DMS 273 treated with DMSO at 0.1 percent for 48 hours (cell line): ENCODE measurements at regions not wholly inside any gene's neighbourhood (a gene's known extent, or its start where the extent isn't known, plus 50 kb on each side); places are given as distances from the start of the nearest gene placed in this dataset.

Experiments used
- DNase-seq: peaks from one replicate; lab custom pipeline; 2025; lab: John Stamatoyannopoulos, UW

DNA sequence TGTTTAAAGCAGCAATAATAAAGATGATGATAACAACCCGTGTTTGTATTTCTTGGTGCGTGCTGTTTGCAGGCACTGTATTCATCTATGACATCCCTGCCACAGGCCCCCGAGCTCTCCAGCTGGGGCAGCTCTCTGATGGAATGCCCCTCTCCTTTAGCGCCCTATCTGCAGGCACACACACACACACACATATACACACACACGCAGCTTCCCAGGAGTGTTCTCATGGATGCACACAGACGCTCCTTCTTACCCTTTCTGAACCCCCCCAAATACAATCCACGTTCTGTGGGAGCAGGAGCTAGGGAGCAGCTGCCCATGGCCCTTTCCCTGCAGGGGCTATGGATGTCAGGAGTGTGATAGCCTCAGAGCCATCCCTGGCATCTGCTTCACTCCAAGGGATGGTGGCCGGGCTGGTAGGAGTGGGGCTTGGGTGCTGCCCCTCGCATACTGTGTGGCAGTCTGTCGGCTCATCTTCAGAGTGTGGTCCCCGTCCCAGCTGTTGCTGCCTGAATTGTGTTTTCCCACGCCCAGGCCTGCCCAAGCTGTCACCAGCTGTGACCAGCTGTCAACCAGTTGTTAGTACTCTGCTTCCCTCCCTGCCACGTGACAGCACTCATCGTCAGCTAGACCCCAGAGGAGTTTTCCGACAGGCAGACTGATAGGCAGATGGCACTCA is 50.8 kb upstream of the MYCN start:
- DNase-seq: peak; percentile 86

DNA sequence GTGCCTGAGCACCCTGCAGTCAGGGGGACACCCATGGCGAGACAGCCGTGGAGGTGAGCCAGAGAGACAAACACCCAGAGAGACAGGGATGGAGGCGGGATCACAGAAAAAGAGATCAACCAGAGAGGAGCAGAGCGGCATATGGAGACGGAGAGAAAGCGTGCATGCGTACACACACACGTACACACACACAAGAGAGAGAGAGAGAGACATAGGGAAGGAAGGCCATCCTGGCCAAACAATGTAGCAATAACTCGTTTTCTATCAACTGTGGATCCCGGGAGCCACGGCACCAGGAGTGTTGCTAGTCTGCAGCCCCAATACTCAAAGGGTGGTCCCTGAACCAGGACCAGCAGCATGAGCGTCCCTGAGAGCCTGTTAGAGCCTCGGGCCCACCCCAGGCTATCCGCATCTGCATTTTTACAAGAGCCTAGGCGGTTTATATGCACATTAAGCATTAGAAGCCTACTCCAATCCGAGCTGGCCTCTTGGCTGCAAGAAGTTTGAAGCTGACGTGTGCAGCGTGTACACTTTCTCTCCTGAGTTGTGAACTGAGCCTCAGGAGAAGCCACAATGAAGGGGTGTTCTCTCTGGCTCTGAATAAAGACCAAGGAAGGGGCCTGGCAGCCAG is 50.1 kb upstream of the MYCN start:
- no peak for DNase-seq
